ENCODE measurements at regions not wholly inside any gene's neighbourhood (a gene's known extent, or its start where the extent isn't known, plus 50 kb on each side); places are given as distances from the start of the nearest gene placed in this dataset.
A peak's percentile ranks its signal among the peaks of the same experiment; 100 is the strongest.

DNA sequence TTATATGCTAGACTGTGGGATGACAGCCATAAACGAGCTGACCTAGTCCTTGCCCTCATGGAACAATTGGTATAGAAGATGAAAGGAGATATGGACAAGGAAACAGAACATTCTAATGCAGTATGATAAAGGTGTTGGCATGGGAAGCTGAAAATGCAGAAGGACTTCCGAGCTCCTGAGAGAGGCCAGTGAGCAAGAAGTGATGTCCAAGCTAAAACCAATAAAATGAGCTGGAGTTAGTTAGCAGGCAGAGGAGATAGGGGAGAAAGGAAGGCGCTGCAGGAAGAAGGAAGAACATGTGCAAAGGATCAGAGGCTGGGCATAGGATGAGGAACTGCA, 64.5 kb downstream of the BOD1L2 start:
- Histone ChIP-seq H2AK5ac (ENCODE audit: low read depth, low read length) (no peak overlapping the region), H3K14ac (replicated peaks; ENCODE audit: low read depth, low read length) (no peak overlapping the region), H3K4me3 (ENCODE audit: insufficient read depth, low read depth, low read length) (no peak overlapping the region), H2AK9ac (replicated peaks; ENCODE audit: low read depth, low read length, poor library complexity) (no peak overlapping the region), H3K4me1 (ENCODE audit: control insufficient read depth, insufficient read depth, low read length) (no peaks in the 10 kb centered on the region), H3K9me3 (ENCODE audit: control insufficient read depth, insufficient read depth, low read length) (no peaks in the 10 kb centered on the region), H3K18ac (ENCODE audit: low read depth, low read length) (no peak overlapping the region), H4K91ac (ENCODE audit: insufficient read depth, low read depth, low read length) (no peak overlapping the region), H3K27ac (ENCODE audit: insufficient read depth, low read length) (no peak overlapping the region), H3K36me3 (ENCODE audit: control insufficient read depth, insufficient read depth, low read length) (no peaks in the 10 kb centered on the region), H3K4me2 (ENCODE audit: low read depth, low read length) (no peak overlapping the region), H4K5ac (ENCODE audit: low read depth, low read length) (no peak overlapping the region), H2BK15ac (ENCODE audit: low read depth, low read length) (no peak overlapping the region), H4K8ac (ENCODE audit: low read depth in 2 of 2, low read length in 2 of 2) (no peak overlapping the region), H2BK20ac (ENCODE audit: low read depth, low read length) (no peak overlapping the region), H3K4ac (ENCODE audit: low read depth, low read length) (no peak overlapping the region), H3K9ac (ENCODE audit: low read depth, low read length) (no peak overlapping the region), H2AFZ (replicated peaks; ENCODE audit: low read length, poor library complexity) (peak overlapping the region; percentile 10), H2BK5ac (ENCODE audit: low read depth, low read length, poor library complexity, severe bottlenecking) (no peak overlapping the region), H3K56ac (ENCODE audit: extremely low read depth, insufficient read depth, low read length) (no peak overlapping the region), H2BK120ac (ENCODE audit: low read depth, low read length) (no peak overlapping the region), H3K27me3 (ENCODE audit: control insufficient read depth, insufficient read depth, low read length) (peaks cover 5% of the 10 kb centered on the region), H3K79me1 (ENCODE audit: low read depth in 1 of 2, low read length in 2 of 2) (no peaks in the 10 kb centered on the region), H3K9me1 (ENCODE audit: insufficient read depth, low read length) (no peaks in the 10 kb centered on the region), H3K23ac (ENCODE audit: low read depth, low read length) (no peak overlapping the region), H4K20me1 (ENCODE audit: insufficient read depth, low read length) (no peaks in the 10 kb centered on the region)
- WGBS, 2 experiments (ENCODE audit: extremely low coverage in 2 of 2, insufficient read length in 1 of 2) = 57% methylated on average over 2 of the region's 3 CpGs; no CpG with 5 or more reads in 1 of the 2 experiments
- no peak for DNase-seq
- no peak for ATAC-seq (ENCODE audit: low read depth)
- POLR2A ChIA-PET (ENCODE audit: unreplicated experiment) = no interaction called here
- no TSS peak for BruUV-seq (replicated peaks)
- intact Hi-C loops (cut with micrococcal nuclease) (loop anchor here (10.0 kb wide), 2 partner anchors 347 to 467 kb away; no protein-coding TSS in a partner anchor), dilution Hi-C loops (cut with HindIII; ENCODE audit: low sequenced_read_pairs, unreplicated experiment) (no loop called here), in situ Hi-C loops (cut with MboI; ENCODE audit: low sequenced_read_pairs) (no loop called here)
- CTCF ChIA-PET = no interaction called here
- TF ChIP-seq, protein P1, sequence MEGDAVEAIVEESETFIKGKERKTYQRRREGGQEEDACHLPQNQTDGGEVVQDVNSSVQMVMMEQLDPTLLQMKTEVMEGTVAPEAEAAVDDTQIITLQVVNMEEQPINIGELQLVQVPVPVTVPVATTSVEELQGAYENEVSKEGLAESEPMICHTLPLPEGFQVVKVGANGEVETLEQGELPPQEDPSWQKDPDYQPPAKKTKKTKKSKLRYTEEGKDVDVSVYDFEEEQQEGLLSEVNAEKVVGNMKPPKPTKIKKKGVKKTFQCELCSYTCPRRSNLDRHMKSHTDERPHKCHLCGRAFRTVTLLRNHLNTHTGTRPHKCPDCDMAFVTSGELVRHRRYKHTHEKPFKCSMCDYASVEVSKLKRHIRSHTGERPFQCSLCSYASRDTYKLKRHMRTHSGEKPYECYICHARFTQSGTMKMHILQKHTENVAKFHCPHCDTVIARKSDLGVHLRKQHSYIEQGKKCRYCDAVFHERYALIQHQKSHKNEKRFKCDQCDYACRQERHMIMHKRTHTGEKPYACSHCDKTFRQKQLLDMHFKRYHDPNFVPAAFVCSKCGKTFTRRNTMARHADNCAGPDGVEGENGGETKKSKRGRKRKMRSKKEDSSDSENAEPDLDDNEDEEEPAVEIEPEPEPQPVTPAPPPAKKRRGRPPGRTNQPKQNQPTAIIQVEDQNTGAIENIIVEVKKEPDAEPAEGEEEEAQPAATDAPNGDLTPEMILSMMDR (conservative IDR thresholded peaks at IDR 0.05; ENCODE audit: low read depth, low read length) = no peak
- TF ChIP-seq SMC3 (IDR thresholded peaks at IDR 0.05; ENCODE audit: low read depth, low read length) = no peak

Measured in IMR-90 (cell line).